GM12872 (cell line): ENCODE measurements at regions not wholly inside any gene's neighbourhood (a gene's known extent, or its start where the extent isn't known, plus 50 kb on each side); places are given as distances from the start of the nearest gene placed in this dataset.

Source experiments
- TF ChIP-seq, protein P1 (sequence below): IDR thresholded peaks from 3 replicates; pipeline ENCODE4 v1.5.1; 2011; ENCODE audit warnings: low read depth, mild to moderate bottlenecking, low read length, moderate library complexity; ENCODE audit not compliant: insufficient read depth

DNA sequence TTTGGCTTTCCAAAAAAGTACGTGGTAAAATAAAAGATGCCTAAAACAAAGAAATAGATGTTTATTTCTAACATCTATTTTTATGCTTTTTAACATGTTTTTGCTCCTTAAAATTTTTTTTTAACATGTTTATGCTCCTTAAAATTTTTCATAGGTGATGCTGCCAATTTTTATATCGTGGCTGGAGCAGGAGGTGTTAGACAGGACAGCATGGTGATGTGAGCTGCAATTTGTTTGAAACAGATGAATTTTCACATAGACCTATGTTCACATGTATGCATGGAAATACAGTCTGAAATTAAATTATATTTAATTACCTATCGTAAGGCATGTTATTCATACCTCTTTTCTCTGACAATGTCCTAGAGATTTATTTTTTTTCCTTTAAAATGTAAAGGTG is 784.8 kb downstream of the EPHA7 start:
- TF ChIP-seq, protein P1, sequence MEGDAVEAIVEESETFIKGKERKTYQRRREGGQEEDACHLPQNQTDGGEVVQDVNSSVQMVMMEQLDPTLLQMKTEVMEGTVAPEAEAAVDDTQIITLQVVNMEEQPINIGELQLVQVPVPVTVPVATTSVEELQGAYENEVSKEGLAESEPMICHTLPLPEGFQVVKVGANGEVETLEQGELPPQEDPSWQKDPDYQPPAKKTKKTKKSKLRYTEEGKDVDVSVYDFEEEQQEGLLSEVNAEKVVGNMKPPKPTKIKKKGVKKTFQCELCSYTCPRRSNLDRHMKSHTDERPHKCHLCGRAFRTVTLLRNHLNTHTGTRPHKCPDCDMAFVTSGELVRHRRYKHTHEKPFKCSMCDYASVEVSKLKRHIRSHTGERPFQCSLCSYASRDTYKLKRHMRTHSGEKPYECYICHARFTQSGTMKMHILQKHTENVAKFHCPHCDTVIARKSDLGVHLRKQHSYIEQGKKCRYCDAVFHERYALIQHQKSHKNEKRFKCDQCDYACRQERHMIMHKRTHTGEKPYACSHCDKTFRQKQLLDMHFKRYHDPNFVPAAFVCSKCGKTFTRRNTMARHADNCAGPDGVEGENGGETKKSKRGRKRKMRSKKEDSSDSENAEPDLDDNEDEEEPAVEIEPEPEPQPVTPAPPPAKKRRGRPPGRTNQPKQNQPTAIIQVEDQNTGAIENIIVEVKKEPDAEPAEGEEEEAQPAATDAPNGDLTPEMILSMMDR = no peak

DNA sequence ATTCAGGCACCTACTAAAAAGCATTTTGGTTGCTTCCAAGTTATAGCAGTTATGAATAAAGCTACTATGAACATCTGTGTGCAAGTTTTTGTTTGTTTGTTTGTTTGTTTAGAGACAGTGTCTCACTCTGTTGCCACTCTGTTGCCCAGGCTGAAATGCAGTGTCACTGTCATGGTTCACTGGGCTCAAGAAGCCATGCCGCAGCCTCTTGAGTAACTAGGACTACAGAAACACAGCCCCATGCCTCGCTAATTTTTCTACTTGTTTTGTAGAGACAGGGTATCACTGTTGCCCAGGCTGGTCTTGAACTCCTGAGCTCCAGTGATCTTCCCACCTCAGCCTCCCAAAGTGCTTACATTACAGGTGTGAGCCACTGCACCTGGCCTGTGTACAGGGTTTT is 795.9 kb downstream of the EPHA7 start:
- TF ChIP-seq, protein P1 = no peak

DNA sequence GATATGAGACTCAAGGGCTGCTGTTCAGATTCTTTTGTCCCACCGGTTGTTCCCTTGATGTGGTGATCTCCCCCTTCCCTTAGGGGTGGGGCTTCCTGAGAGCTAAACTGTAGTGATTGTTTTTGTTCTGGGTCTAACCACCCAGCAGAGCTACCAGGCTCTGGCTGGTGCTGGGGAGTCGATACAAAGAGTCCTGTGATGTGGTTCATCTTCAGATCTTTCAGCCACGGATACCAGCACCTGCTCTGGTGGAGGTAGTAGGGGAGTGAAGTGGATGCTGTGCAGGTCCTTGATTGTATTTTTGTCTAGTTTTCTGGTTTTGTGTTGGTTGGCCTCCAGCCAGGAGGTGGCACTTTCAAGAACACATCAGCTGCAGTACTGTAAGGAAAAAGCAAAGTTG is 801.6 kb downstream of the EPHA7 start:
- TF ChIP-seq, protein P1 = no peak

DNA sequence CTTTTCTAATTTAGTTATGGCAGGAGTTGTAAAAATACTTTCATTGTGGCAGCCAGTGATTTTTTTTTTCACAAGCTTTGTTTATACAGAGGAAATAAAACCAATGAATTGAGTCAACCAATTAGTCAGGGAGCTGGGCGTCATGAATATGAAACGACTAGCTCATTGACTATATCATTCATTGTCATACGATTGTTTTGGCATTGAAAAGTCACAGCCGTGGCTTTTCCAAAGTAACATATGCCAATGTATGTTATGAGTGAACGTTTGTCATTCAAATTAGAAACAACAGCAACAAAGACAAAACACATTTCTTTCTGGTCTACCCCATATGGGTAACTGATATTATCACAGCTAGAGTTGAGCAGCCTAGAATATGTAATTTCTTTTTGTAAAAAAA is 810.6 kb downstream of the EPHA7 start:
- TF ChIP-seq, protein P1 = no peak

DNA sequence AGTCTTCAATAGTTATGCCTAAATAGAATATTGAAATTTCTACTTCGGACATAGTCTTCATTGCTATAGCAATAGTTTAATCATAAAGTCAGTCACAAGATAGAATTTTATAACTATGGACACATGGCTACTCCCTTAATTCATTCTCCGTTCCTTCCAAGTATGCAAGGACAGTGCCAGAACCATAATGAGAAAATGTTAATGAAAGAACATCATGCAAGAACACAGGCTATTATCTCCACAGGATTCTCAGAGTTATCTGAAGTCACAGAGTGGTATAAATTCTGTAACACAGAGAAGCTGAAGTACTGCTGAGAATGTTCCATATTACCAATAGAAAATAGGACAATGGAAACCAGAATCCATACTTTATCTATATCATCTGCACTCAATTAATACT is 826.2 kb downstream of the EPHA7 start:
- TF ChIP-seq, protein P1 = no peak

DNA sequence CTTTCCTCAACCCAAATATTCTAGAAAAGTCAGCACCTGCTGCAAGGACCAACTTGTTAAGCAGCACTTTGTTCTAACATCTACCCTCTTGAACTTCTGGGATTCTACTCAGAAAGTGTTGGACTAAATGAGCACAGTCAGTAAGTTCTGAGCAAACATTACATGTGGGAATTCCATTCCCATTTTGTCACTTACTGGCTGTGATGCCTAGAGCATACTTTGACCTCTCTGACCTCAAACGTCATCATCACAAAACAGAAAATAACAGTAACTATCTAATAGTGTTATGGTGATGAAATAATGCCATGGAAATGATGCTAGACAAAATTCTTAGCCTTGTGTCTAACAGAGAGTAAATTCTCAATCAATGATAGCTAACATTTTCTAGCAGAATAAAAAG is 829.4 kb downstream of the EPHA7 start:
- TF ChIP-seq, protein P1 = no peak

DNA sequence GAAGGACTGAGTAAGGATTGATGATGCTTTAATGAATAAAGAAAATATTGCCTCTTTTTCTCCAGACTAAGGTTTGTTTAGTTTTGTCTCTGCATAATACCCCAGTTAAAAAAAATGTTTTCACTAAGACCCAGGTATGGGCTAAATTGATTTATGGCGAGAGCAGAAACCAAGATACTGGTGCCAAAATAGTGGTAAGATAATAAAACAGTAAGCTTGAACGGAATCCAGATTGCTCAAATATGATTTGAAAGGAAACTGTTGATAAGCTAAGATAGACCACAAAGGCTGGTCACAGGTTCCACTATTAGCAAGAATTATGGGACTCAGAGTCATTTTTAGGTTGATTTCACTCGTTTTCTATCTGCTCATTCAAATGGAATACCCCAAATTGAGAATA is 831.2 kb downstream of the EPHA7 start:
- TF ChIP-seq, protein P1 = no peak

DNA sequence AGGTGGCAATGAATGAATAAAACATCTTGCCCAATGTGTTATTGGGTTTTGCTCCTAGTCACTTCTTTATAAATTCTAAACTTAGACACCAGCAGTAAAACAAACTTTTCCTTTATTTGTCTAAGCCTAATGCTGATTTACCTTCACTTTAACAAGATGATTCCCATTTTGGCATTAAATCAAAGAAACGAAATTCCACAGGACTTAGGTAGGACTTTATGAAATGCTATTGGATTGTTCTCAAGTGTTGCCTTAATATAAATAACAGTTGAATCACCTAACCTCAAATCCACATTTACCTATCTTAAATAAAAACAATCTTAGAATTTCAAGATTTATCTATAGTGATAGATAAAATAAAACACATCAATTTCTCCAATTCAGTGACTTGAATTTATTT is 831.8 kb downstream of the EPHA7 start:
- TF ChIP-seq, protein P1 = no peak
